Urothelium cell line (cell line): ENCODE measurements at regions not wholly inside any gene's neighbourhood (a gene's known extent, or its start where the extent isn't known, plus 50 kb on each side); places are given as distances from the start of the nearest gene placed in this dataset.

Experiments
- DNase-seq: peaks from one replicate; pipeline ENCODE4 v3.0.0; 2011; ENCODE audit warnings: low spot score, mixed read lengths
- FAIRE-seq: peaks from 2 replicates; lab custom pipeline; 2011; peaks lifted over from hg19 to GRCh38; lab: Jason Lieb, UNC

DNA sequence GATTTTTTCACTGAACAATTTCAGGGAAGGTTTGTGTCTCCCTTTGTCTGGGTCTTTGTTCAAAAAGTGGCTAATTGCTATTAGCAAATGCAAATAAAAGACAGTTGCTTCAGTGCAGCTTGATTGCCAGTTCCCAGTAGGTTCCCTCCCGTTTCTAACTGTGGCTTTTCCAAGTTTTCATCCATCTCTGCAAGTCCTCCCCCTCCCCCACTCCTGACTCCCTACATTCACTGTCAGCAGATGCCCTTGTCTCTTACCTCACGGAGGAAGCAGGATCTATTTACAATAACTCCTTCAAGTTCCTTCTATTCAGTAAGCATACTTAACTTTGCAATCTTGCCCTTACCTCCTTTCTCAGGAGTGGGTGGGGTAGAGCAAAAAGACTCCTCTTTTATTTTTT is 55.4 kb upstream of the SCEL start:
- FAIRE-seq (no peak), DNase-seq (no peak)

DNA sequence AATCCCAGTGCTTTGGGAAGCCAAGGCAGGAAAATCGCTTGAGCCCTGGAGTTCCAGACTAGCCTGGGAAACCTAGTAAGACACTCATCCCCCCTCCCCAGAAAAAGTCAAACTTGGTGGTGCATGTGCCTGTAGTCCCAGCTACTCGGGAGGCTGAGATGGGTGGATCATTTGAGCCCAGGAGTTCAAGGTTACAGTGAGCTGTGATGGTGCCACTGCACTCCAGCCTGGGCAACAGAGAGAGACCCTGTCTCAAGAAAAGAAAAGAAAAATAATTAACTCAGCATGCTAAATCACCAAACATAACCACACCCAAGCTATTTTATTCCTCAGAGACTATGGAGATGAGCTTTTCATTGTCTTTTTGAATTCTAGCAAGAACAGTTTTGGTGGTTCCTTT is 56.2 kb upstream of the SCEL start:
- FAIRE-seq = no peak
- DNase-seq = no peak

- DNase-seq = no peak
- FAIRE-seq = no peak
Measured at GRCh38 chr13:77477299-77477848, 58.1 kb upstream of the SCEL start.

DNA sequence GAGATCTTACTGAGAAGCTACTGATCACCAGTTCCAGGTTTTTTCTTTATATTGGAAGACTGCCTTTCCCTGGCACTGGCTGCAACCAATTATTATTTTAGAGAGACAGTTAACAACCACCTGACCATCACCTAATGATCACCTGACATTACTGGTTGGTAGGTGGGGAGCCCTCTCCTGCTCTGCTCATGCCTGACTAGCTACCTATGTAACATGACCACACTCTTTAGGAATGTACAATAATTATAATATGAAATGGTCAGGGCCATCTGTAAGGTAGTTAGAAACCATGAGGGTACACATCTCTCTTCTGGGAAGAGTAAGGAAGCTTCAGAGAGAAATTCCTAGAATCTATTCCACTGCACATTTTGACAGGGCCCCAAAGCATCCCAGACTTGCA is 59.0 kb upstream of the SCEL start:
- DNase-seq (no peak), FAIRE-seq (no peak)

GRCh38 chr13:77475345-77476084 is 60.0 kb upstream of the SCEL start:
- no peak for DNase-seq
- FAIRE-seq = no peak

DNA sequence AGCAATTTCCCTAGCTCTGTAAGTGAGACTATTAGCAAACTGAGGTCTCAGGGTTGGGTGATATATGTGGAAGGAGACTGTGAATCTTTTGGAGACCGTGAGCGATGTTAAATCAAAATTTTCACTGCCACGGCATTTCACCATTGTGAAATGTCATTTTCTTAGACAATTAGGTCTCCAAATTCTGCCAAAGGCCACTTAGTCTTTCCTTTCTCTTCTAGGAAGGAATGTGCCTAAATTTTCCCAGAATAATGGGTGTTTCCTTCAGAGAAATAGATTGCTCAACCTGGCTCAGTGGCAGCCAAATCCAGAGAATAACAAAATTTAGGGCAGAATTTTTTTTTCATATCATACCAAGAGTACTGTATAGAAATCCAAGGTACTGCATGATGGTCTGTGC is 64.5 kb upstream of the SCEL start:
- DNase-seq = no peak
- no peak for FAIRE-seq

- FAIRE-seq (no peak), DNase-seq (no peak)
Measured at GRCh38 chr13:77466753-77467422, 68.6 kb upstream of the SCEL start.

DNA sequence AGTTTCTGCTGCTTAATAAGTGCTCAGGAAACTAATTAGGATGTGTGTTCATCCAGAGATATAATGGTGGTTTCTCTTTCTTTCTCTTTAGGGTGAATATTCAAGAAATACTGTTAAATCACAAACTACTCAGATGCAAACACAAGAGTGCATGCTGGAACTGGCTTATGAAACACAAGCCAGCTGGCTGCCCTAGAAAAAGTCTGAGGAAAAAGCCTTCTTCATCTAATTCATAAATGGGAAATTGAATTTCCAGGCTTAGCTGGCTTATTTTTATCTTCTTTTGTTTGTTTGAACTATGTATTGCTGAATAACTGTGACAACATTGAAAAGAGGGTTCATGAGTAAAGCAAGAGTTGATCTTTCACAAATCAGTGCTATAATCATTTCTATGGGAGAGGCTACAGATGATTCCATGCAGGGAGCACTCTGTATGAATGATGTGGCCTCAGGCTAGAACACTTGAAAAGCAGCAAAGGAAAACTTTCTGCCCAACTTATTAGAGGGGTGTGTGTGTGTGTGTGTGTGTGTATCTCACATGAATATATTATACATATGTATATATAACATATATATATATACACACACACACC is 69.8 kb upstream of the SCEL start:
- no peak for FAIRE-seq
- DNase-seq = no peak

DNA sequence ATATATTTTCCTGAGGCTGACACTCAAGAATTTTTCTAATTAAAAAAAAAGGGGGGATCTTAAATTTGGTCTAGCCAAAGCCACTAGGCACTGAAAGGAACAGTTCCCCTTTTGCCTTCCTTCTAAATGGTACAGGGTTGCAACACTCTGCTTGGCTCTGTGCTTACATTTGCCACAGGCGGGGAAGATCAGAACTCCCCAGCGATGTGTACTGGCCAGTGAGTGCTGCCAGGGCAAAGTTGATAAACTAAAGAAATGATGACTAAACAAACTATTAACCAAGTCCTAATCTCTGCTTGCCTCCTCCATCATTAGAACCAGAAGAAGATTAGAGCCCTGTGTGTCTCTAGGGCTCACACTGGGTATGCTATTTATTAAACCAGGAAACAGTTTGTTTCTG is 75.3 kb upstream of the SCEL start:
- DNase-seq (no peak), FAIRE-seq (no peak)

GRCh38 chr13:77459592-77459991 is 75.9 kb upstream of the SCEL start:
- DNase-seq (no peak), FAIRE-seq (no peak)

DNA sequence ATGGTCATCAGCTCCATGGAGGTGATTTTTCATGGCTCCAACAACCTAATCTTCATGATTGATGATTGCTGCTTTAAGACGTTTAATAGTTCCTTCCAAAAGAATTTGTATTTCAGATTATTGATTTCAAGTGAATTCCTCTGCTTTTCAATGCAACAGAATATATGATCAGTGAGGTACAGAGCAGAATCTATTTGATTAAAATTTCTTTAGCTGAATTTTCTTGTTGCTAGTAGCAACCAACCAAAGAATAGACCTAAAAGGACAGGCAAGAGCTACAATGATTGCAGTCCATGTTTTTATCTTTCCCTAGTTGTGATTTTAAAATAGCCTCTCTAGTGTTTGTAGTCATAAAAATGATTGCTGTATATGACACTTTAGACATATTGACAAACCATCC is 76.8 kb upstream of the SCEL start:
- DNase-seq (no peak), FAIRE-seq (no peak)

- FAIRE-seq (no peak), DNase-seq (no peak)
Measured at GRCh38 chr13:77457966-77458365, 77.5 kb upstream of the SCEL start.

DNA sequence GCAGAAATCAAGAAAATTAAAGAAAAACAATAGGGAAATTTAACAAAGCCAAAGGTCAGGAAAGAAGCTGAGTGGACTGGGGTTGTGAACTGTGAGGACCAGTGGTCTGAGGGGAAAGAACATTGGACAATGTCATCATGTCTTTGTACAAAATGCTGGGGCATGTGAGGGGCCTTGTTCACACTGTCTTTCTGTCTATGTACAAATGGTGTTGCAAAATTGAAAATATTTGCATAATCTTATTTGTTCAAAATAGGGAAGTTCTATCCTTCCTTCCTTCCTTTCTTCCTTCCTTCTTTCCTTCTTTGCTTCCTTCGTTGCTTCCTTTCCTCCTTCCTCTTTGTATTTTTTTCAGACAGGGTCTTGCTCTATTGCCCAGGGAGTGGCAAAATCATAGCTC is 79.2 kb upstream of the SCEL start:
- no peak for DNase-seq
- no peak for FAIRE-seq

DNA sequence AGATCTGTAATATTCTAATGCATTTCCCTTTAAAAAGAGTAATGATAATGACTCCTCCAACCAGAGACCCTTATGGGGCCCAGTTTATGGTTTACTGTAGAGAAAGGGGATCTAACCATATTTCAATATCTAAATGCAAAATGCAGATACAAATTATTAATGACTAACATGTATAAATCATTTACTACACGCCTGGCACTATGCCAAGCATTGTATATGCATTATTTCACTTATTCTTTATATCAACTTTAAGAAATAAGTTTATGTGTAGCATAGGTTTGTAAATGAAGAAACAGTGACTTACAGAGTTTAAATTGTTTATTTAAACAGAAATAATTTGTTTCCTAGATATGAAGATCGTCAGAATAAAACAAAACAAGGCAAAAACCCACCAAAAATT is 86.2 kb upstream of the SCEL start:
- no peak for FAIRE-seq
- DNase-seq = no peak

DNA sequence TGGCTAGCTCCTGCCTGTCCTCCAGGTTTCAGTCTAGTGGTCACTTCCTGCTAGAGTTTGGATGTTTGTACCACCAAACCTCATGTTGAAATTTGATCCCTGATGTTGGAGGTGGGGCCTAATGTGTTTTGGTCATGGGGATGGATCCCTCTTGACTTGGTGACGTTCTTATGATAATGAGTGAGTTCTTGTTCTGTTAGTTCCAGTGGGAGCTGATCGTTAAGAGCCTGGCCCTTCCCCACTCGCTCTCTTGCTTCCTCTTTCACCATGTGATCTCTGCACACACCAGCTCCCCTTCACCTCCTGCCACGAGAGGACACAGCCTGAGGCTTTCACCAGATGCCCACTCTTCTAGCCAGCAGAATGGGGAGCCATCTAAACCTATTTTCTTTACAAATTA is 86.8 kb upstream of the SCEL start:
- FAIRE-seq (no peak), DNase-seq (no peak)

DNA sequence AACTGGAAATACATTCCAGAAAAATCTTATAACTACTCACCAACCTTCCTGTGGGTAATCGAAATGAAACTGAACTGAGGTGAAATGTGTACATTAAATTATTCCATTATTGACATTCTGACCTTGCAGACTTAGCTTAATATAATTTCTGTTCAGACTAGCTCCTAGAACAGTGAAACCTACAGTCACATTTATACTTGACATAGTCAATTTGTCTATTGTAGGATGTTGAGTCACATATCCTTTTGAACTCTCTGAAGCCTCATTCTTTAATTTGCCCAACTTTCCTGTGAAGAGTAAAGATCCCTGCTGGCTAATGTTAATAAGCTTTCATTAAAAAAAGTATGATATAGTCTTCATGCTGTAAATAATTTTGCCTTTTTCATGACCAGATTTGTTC is 92.0 kb upstream of the SCEL start:
- no peak for DNase-seq
- FAIRE-seq = no peak

DNA sequence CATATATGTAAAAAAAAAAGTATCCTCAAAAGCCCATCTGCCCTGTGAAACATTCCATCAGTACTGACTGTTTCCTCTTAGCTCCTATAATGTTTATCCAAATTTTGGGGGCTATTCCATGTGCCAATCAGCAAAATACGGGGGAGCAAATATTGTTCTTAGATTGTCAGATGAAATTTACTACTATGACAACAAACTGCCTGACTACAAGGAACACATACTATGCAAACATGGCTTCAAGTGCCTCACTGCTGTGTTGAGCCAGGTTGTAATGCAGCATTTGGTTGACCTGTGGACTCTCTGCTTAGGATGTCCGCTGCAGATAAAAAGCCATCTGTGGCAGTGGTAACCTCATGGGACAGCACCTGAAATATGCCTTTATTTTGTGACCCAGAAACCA is 98.2 kb upstream of the SCEL start:
- FAIRE-seq = no peak

DNA sequence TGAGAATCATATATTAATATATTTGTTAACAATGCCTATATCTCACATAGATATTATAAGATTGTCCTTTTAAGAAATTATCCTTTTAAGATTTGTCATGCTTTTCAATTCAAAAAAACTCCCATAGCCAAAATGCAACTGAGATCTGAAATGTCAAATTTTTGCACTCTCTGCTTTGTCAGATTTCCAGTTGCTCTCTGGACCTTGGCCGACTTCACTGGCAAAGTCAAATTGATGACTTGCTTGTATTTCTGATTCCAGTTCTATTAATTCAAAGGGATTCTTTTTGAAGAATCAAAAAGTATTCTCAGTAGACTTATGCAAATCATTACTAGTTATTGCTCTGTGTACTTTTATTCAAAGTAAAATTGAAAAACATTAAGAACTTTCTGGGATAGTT is 101.2 kb upstream of the SCEL start:
- DNase-seq (no peak), FAIRE-seq (no peak)

More for the DNA sequence above, 98.2 kb upstream of the SCEL start:
- DNase-seq = no peak

- FAIRE-seq = no peak
Measured at GRCh38 chr13:77431449-77431848, 104.1 kb upstream of the SCEL start.

GRCh38 chr13:77430377-77430951 is 103.6 kb upstream of the MYCBP2 start:
- DNase-seq (no peak), FAIRE-seq (no peak)

More at GRCh38 chr13:77431449-77431848, 104.1 kb upstream of the SCEL start:
- no peak for DNase-seq

GRCh38 chr13:77429320-77430142 is 102.6 kb upstream of the MYCBP2 start:
- no peak for FAIRE-seq

More at GRCh38 chr13:77429320-77430142, 102.6 kb upstream of the MYCBP2 start:
- no peak for DNase-seq
